Common myeloid progenitor, CD34-positive (primary cell): ENCODE measurements at regions not wholly inside any gene's neighbourhood (a gene's known extent, or its start where the extent isn't known, plus 50 kb on each side); places are given as distances from the start of the nearest gene placed in this dataset.
"Not testable (repeated sequence)": the region's sequence is repeated elsewhere in the genome, so short reads cannot be mapped to it uniquely, and the experiment has no call there.

Source experiments
- CTCF ChIA-PET: fragments of 350-600 bp; sonication (Branson Sonifier 250); formaldehyde crosslinking; loops from one replicate; lab custom pipeline; 2021; ENCODE audit warnings: antibody characterized with exemption; lab: Charles Lee
- POLR2A ChIA-PET: fragments of 350-600 bp; sonication (Branson Sonifier 250); formaldehyde crosslinking; loops from one replicate; lab custom pipeline; 2021; ENCODE audit warnings: antibody characterized with exemption; lab: Charles Lee
- DNase-seq, 3 donors: peaks; one replicate each; pipeline versions ENCODE4 v3.0.0 to v3.0.0-alpha.2; 2013
- H3K27ac ChIP-seq, 2 experiments: 1 replicate in 1 of 2; 2 replicates in 1 of 2; pipeline ENCODE4 v1.7.0; 2013; ENCODE audit warnings: inconsistent platforms in 2 of 2, low read length in 2 of 2, mild to moderate bottlenecking in 2 of 2, low read depth in 1 of 2, moderate library complexity in 1 of 2; ENCODE audit not compliant: severe bottlenecking in 2 of 2, insufficient read depth in 1 of 2, poor library complexity in 1 of 2
- H3K27me3 ChIP-seq, 5 experiments: replicated peaks in 2 of 5; 1 replicate in 3 of 5; 2 replicates in 2 of 5; pipeline versions ENCODE4 v1.6.1 to v1.7.0; 2013; ENCODE audit warnings: low read length in 4 of 5, mild to moderate bottlenecking in 2 of 5, moderate library complexity in 2 of 5, inconsistent platforms in 1 of 5; ENCODE audit not compliant: insufficient read depth in 5 of 5, control insufficient read depth in 4 of 5
- H3K36me3 ChIP-seq, 4 experiments: 1 replicate in 2 of 4; 2 replicates in 2 of 4; pipeline versions ENCODE4 v1.6.1 to v1.7.0; 2013; ENCODE audit warnings: low read length in 3 of 4, control low read depth in 1 of 4, mild to moderate bottlenecking in 1 of 4; ENCODE audit not compliant: control insufficient read depth in 4 of 4, insufficient read depth in 4 of 4
- H3K4me1 ChIP-seq, 4 experiments: 1 replicate in 3 of 4; 2 replicates in 1 of 4; pipeline versions ENCODE4 v1.6.1 to v1.7.1; 2013; ENCODE audit warnings: low read length in 3 of 4, mild to moderate bottlenecking in 3 of 4, control low read depth in 1 of 4, inconsistent platforms in 1 of 4, moderate library complexity in 1 of 4; ENCODE audit not compliant: control insufficient read depth in 4 of 4, insufficient read depth in 4 of 4; ENCODE audit errors: control extremely low read depth in 1 of 4
- H3K4me3 ChIP-seq, 7 experiments: 1 replicate in 4 of 7; 2 replicates in 3 of 7; pipeline versions ENCODE4 v1.5.1 to v1.7.0; 2013; ENCODE audit warnings: mild to moderate bottlenecking in 7 of 7, low read length in 6 of 7, moderate library complexity in 6 of 7, inconsistent platforms in 2 of 7, low read depth in 2 of 7, control low read depth in 1 of 7; ENCODE audit not compliant: insufficient read depth in 4 of 7, control insufficient read depth in 1 of 7; ENCODE audit errors: extremely low read depth in 1 of 7
- H3K9me3 ChIP-seq, 5 experiments: 1 replicate in 4 of 5; 2 replicates in 1 of 5; pipeline versions ENCODE4 v1.6.1 to v1.7.1; 2013; ENCODE audit warnings: low read length in 4 of 5, mild to moderate bottlenecking in 2 of 5, inconsistent platforms in 1 of 5, low read depth in 1 of 5, moderate library complexity in 1 of 5; ENCODE audit not compliant: control insufficient read depth in 4 of 5, insufficient read depth in 2 of 5; ENCODE audit errors: control extremely low read depth in 1 of 5
- WGBS: methylation state at CpG from one replicate; pipeline ENCODE4 v1.1.5; 2013; ENCODE audit not compliant: insufficient coverage; 5-methylcytosine and 5-hydroxymethylcytosine counted together

- H3K4me3 ChIP-seq, CTCF ChIA-PET, H3K27ac ChIP-seq, H3K36me3 ChIP-seq, H3K27me3 ChIP-seq, H3K9me3 ChIP-seq, H3K4me1 ChIP-seq, POLR2A ChIA-PET: not testable (repeated sequence)
- WGBS, result no CpG with 5 or more reads among the region's 7 CpGs
- DNase-seq, result peak in 2 of 3 donors; percentile 33 to 62
Measured at GRCh38 chr11:3307584-3307983, 71.4 kb downstream of the ZNF195 start.

DNA sequence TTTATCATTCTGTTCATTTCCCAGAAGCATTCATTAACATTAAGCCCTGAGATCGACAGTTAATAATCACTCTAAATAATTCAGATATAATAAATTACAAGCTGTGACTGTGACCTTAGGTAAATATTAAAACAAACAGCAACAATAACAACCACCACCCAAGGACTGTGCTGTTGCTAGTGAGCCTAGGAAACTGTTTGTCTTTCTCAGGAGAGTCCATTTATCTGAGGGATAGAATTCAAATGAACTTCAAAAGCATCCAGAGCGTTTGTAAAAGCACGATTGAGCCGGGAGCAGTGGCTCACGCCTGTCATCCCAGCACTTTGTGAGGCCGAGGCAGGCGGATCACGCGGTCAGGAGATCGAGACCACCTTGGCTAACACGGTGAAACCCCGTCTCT lies 68.8 kb upstream of the MRGPRE start:
- POLR2A ChIA-PET, H3K9me3 ChIP-seq, H3K27ac ChIP-seq, H3K4me1 ChIP-seq, H3K4me3 ChIP-seq, CTCF ChIA-PET, H3K36me3 ChIP-seq, H3K27me3 ChIP-seq, DNase-seq: not testable (repeated sequence)
- no CpG with 5 or more reads among the region's 12 CpGs for WGBS

- no CpG with 5 or more reads among the region's 14 CpGs for WGBS
- H3K4me1 ChIP-seq, H3K4me3 ChIP-seq, H3K9me3 ChIP-seq, H3K27ac ChIP-seq, DNase-seq, CTCF ChIA-PET, H3K27me3 ChIP-seq, POLR2A ChIA-PET, H3K36me3 ChIP-seq: not testable (repeated sequence)
Measured at GRCh38 chr11:3300579-3300978, 68.4 kb upstream of the MRGPRE start.

GRCh38 chr11:3297834-3298233 lies 65.6 kb upstream of the MRGPRE start:
- H3K9me3 ChIP-seq, H3K4me1 ChIP-seq, H3K27me3 ChIP-seq, POLR2A ChIA-PET, H3K4me3 ChIP-seq, CTCF ChIA-PET, H3K36me3 ChIP-seq, H3K27ac ChIP-seq: not testable (repeated sequence)
- WGBS, result 75% methylated on average over 2 of the region's 5 CpGs
- peak in 2 of 3 donors; percentile 6 to 14 for DNase-seq

- H3K36me3 ChIP-seq, H3K4me1 ChIP-seq, CTCF ChIA-PET, DNase-seq, POLR2A ChIA-PET, H3K27me3 ChIP-seq, H3K9me3 ChIP-seq, H3K27ac ChIP-seq, H3K4me3 ChIP-seq: not testable (repeated sequence)
- no CpG with 5 or more reads among the region's 7 CpGs for WGBS
Measured at GRCh38 chr11:3290563-3290962, 58.3 kb upstream of the MRGPRE start.

GRCh38 chr11:3287326-3287905 lies 55.2 kb upstream of the MRGPRE start:
- DNase-seq, H3K27ac ChIP-seq, H3K4me3 ChIP-seq, H3K27me3 ChIP-seq, H3K36me3 ChIP-seq, H3K9me3 ChIP-seq, POLR2A ChIA-PET, CTCF ChIA-PET, H3K4me1 ChIP-seq: not testable (repeated sequence)
- no CpG with 5 or more reads among the region's 8 CpGs for whole genome bisulfite sequencing

DNA sequence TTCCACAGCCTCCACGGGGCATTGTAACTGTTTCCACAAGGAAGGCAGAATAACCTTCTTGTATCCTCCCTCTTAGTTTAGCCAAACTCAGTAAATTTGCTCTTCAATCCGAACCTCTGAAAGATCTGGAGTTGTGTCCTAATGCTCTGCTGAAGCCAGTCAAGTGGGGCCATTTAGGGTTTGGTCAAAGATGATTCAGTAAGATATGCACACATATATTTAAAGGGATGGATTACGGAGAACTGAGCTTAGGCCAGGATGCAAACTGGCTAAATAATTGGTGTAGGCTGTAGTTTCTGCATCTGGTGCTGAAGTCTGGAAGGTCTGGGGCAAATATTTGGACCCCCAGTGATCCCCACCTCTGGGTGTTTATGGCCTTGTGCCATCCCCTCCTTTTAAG lies 53.0 kb upstream of the MRGPRE start:
- H3K27me3 ChIP-seq, H3K4me3 ChIP-seq, H3K4me1 ChIP-seq, H3K9me3 ChIP-seq, H3K36me3 ChIP-seq, DNase-seq, H3K27ac ChIP-seq, CTCF ChIA-PET, POLR2A ChIA-PET: not testable (repeated sequence)
- WGBS, result no CpG with 5 or more reads among the region's 3 CpGs
